Ishikawa (cell line): ENCODE measurements at regions not wholly inside any gene's neighbourhood (a gene's known extent, or its start where the extent isn't known, plus 50 kb on each side); places are given as distances from the start of the nearest gene placed in this dataset.

Source experiments
- CEBPB ChIP-seq: IDR thresholded peaks from 2 replicates; pipeline ENCODE4 v1.6.1; 2012
- CREB1 ChIP-seq: IDR thresholded peaks from 2 replicates; pipeline ENCODE4 v1.6.1; 2012; ENCODE audit warnings: low read depth
- EGR1 ChIP-seq: IDR thresholded peaks from 2 replicates; pipeline ENCODE4 v1.6.1; 2012
- EP300 ChIP-seq: IDR thresholded peaks from 2 replicates; pipeline ENCODE4 v1.6.1; 2012; ENCODE audit warnings: borderline replicate concordance
- FOXM1 ChIP-seq: IDR thresholded peaks from 2 replicates; pipeline ENCODE4 v1.6.1; 2012; ENCODE audit warnings: low read depth, borderline replicate concordance
- NFIC ChIP-seq: IDR thresholded peaks from 2 replicates; pipeline ENCODE4 v1.6.1; 2012
- RAD21 ChIP-seq: IDR thresholded peaks from 2 replicates; pipeline ENCODE4 v1.6.1; 2012; ENCODE audit warnings: low read depth
- REST ChIP-seq: IDR thresholded peaks from 2 replicates; pipeline ENCODE4 v1.6.1; 2012; ENCODE audit warnings: low read depth, mild to moderate bottlenecking
- TAF1 ChIP-seq: IDR thresholded peaks from 2 replicates; pipeline ENCODE4 v1.6.1; 2012; ENCODE audit warnings: low read depth, mild to moderate bottlenecking
- TCF12 ChIP-seq: IDR thresholded peaks from 2 replicates; pipeline ENCODE4 v1.6.1; 2012; ENCODE audit warnings: low read depth
- TEAD4 ChIP-seq: IDR thresholded peaks from 2 replicates; pipeline ENCODE4 v1.6.1; 2012
- USF1 ChIP-seq: IDR thresholded peaks from 2 replicates; pipeline ENCODE4 v1.6.1; 2012
- YY1 ChIP-seq: IDR thresholded peaks from 2 replicates; pipeline ENCODE4 v1.6.1; 2012; ENCODE audit warnings: low read depth
- ZBTB7A ChIP-seq: IDR thresholded peaks from 2 replicates; pipeline ENCODE4 v1.6.1; 2012; ENCODE audit warnings: low read depth
- TF ChIP-seq, protein P1 (sequence below): IDR thresholded peaks from 2 replicates; pipeline ENCODE4 v1.6.1; 2012

- TF ChIP-seq USF1 (no peak), TEAD4 (no peak)
Measured at GRCh38 chr3:16741890-16742289, 136.7 kb upstream of the DAZL start.

DNA sequence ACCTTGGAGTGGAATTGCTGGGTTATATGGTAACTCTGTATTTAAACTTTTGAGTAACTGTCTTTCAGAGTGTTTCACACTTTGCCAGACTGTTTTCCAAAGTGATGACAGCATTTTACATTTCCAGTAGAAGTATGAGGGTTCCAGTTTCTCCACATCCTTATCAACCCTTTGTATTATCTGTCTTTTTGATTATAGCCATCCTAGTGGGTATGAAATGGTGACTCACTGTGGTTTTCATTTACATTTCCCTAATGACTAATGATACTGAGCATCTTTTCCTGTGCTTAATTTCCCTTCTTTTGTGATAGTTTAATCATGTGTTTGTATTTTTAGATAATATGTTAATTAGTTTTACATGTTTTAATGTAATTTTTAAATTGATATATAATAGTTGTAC is 138.1 kb upstream of the DAZL start:
- TF ChIP-seq CEBPB (no peak), YY1 (no peak), EGR1 (no peak)

DNA sequence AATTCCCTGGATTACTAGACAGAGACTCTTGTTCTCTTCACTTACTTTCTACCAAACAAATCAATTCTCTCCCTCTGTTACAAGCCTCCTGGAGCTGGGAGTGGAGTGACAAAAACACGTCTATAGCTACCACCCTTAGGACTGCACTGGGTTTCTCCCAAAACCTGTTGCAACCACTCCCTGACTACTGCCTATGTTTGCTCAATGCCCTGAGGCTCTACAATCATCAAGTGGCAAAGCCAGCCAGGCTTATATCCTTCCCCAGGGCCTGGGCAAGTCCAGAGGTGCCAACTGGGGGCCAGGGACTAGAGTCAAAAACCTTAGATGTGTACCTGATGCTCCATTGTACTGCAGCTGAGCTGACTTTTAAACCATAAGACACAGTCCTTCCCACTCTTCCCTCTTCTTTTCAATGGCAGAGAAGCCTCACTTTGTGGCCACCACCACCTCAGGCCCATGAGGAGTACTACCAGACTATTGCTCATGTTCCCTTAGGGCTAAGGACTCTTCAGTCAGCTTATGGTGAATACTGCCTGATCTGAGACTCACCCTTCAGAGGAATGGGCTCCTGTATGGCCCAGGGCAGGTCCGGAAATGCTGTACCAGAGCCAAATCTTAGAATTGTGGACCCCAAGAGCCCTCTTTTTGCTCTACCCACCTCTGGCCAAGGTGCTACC is 125.4 kb upstream of the PLCL2 start:
- TF ChIP-seq, protein P1, sequence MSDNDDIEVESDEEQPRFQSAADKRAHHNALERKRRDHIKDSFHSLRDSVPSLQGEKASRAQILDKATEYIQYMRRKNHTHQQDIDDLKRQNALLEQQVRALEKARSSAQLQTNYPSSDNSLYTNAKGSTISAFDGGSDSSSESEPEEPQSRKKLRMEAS: no peak
- TF ChIP-seq TEAD4 (no peak), CEBPB (no peak), ZBTB7A (no peak), FOXM1 (no peak), NFIC (no peak), REST (no peak), YY1 (no peak), TAF1 (no peak), EP300 (no peak), EGR1 (no peak), RAD21 (no peak), TCF12 (no peak), USF1 (no peak), CREB1 (no peak)

- TF ChIP-seq, protein P1: no peak
- TF ChIP-seq RAD21 (no peak), REST (no peak), EGR1 (no peak), USF1 (no peak), YY1 (no peak), EP300 (no peak), FOXM1 (no peak), ZBTB7A (no peak), NFIC (no peak), TCF12 (no peak), TEAD4 (no peak), CEBPB (no peak), TAF1 (no peak), CREB1 (no peak)
Measured at GRCh38 chr3:16761571-16761970, 123.2 kb upstream of the PLCL2 start.

DNA sequence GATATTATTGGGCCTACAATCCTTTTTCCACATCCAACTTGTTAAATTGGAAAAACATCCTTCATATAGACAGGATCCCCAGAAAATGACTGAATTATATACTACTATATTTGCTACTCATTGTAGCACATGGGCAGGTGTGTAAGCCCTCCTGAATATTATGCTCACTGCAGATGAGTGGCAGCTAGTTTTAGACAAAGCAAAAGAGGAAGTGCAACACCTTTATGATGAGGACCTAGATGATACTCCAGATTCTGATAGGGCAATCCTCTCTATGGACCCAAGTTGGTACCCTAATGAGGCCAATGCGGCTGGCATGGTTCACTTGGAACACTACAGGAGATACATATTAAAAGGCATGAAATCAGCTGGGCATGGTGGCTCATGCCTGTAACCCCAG is 119.1 kb upstream of the PLCL2 start:
- TF ChIP-seq YY1: no peak
- TF ChIP-seq, protein P1: no peak
- no peak for TF ChIP-seq REST
- TF ChIP-seq TEAD4: no peak
- no peak for TF ChIP-seq RAD21
- no peak for TF ChIP-seq CEBPB
- TF ChIP-seq EP300: no peak
